ENCODE measurements at regions not wholly inside any gene's neighbourhood (a gene's known extent, or its start where the extent isn't known, plus 50 kb on each side); places are given as distances from the start of the nearest gene placed in this dataset.

- no peak overlapping the region for H3K4me3 ChIP-seq (ENCODE audit: low read length)
- TF ChIP-seq ZNF274 (IDR thresholded peaks at IDR 0.05; ENCODE audit: low read depth, low read length), result no peak
Measured at GRCh38 chr7:67502929-67503328, 506.3 kb downstream of the TYW1 start.

- no peak for TF ChIP-seq ZNF274 (IDR thresholded peaks at IDR 0.05; ENCODE audit: low read depth, low read length)
Measured at GRCh38 chr7:67505449-67505848, 508.8 kb downstream of the TYW1 start.

GRCh38 chr7:67512481-67512880 lies 515.8 kb downstream of the TYW1 start:
- H3K4me3 ChIP-seq (ENCODE audit: low read length), result no peak overlapping the region
- TF ChIP-seq ZNF274 (IDR thresholded peaks at IDR 0.05; ENCODE audit: low read depth, low read length), result no peak

More at GRCh38 chr7:67505449-67505848, 508.8 kb downstream of the TYW1 start:
- H3K4me3 ChIP-seq (ENCODE audit: low read length), result no peak overlapping the region

- no peak overlapping the region for H3K4me3 ChIP-seq (ENCODE audit: low read length)
- no peak for TF ChIP-seq ZNF274 (IDR thresholded peaks at IDR 0.05; ENCODE audit: low read depth, low read length)
Measured at GRCh38 chr7:67518580-67518979, 521.9 kb downstream of the TYW1 start.

- no peak overlapping the region for H3K4me3 ChIP-seq (ENCODE audit: low read length)
- no peak for TF ChIP-seq ZNF274 (IDR thresholded peaks at IDR 0.05; ENCODE audit: low read depth, low read length)
Measured at GRCh38 chr7:67519171-67519570, 522.5 kb downstream of the TYW1 start.

- no peak overlapping the region for H3K4me3 ChIP-seq (ENCODE audit: low read length)
- no peak for TF ChIP-seq ZNF274 (IDR thresholded peaks at IDR 0.05; ENCODE audit: low read depth, low read length)
Measured at GRCh38 chr7:67522504-67522903, 525.9 kb downstream of the TYW1 start.

GRCh38 chr7:67523713-67524112 lies 527.1 kb downstream of the TYW1 start:
- TF ChIP-seq ZNF274 (IDR thresholded peaks at IDR 0.05; ENCODE audit: low read depth, low read length), result no peak

GRCh38 chr7:67525588-67525987 lies 529.0 kb downstream of the TYW1 start:
- no peak for TF ChIP-seq ZNF274 (IDR thresholded peaks at IDR 0.05; ENCODE audit: low read depth, low read length)
- H3K4me3 ChIP-seq (ENCODE audit: low read length), result no peak overlapping the region

More at GRCh38 chr7:67523713-67524112, 527.1 kb downstream of the TYW1 start:
- H3K4me3 ChIP-seq (ENCODE audit: low read length), result no peak overlapping the region

GRCh38 chr7:67535241-67535989 lies 538.8 kb downstream of the TYW1 start:
- no peak for TF ChIP-seq ZNF274 (IDR thresholded peaks at IDR 0.05; ENCODE audit: low read depth, low read length)
- no peak overlapping the region for H3K4me3 ChIP-seq (ENCODE audit: low read length)

GRCh38 chr7:67542916-67543315 lies 546.3 kb downstream of the TYW1 start:
- TF ChIP-seq ZNF274 (IDR thresholded peaks at IDR 0.05; ENCODE audit: low read depth, low read length), result no peak
- no peak overlapping the region for H3K4me3 ChIP-seq (ENCODE audit: low read length)

- TF ChIP-seq ZNF274 (IDR thresholded peaks at IDR 0.05; ENCODE audit: low read depth, low read length), result no peak
- H3K4me3 ChIP-seq (ENCODE audit: low read length), result no peak overlapping the region
Measured at GRCh38 chr7:67547183-67547907, 550.7 kb downstream of the TYW1 start.

GRCh38 chr7:67549126-67549525 lies 552.5 kb downstream of the TYW1 start:
- no peak overlapping the region for H3K4me3 ChIP-seq (ENCODE audit: low read length)
- no peak for TF ChIP-seq ZNF274 (IDR thresholded peaks at IDR 0.05; ENCODE audit: low read depth, low read length)

GRCh38 chr7:67550801-67551436 lies 554.3 kb downstream of the TYW1 start:
- no peak overlapping the region for H3K4me3 ChIP-seq (ENCODE audit: low read length)
- TF ChIP-seq ZNF274 (IDR thresholded peaks at IDR 0.05; ENCODE audit: low read depth, low read length), result no peak

- no peak overlapping the region for H3K4me3 ChIP-seq (ENCODE audit: low read length)
- no peak for TF ChIP-seq ZNF274 (IDR thresholded peaks at IDR 0.05; ENCODE audit: low read depth, low read length)
Measured at GRCh38 chr7:67552738-67553137, 556.1 kb downstream of the TYW1 start.

- no peak for TF ChIP-seq ZNF274 (IDR thresholded peaks at IDR 0.05; ENCODE audit: low read depth, low read length)
- H3K4me3 ChIP-seq (ENCODE audit: low read length), result no peak overlapping the region
Measured at GRCh38 chr7:67553378-67553777, 556.7 kb downstream of the TYW1 start.

All from GM08714 (cell line).